ENCODE measurements at regions not wholly inside any gene's neighbourhood (a gene's known extent, or its start where the extent isn't known, plus 50 kb on each side); places are given as distances from the start of the nearest gene placed in this dataset.

- H2AFZ ChIP-seq, result no peak overlapping the region
- H3K9me3 ChIP-seq (ENCODE audit: low read depth), result no peaks in the 10 kb centered on the region
- no peak overlapping the region for H3K4me2 ChIP-seq
- no peak overlapping the region for H3K4me3 ChIP-seq
- H3K36me3 ChIP-seq (replicated peaks; ENCODE audit: insufficient read depth, low read depth), result no peaks in the 10 kb centered on the region
- H4K20me1 ChIP-seq (ENCODE audit: insufficient read depth, poor library complexity, severe bottlenecking), result no peaks in the 10 kb centered on the region
- H3K9me2 ChIP-seq (replicated peaks; ENCODE audit: insufficient read depth), result no peaks in the 10 kb centered on the region
- no peaks in the 10 kb centered on the region for H3K27me3 ChIP-seq
- 76% methylated on average over 5 of the region's 5 CpGs for WGBS (ENCODE audit: low lambda C conversion rate, missing lambda C conversion rate)
- H3K27ac ChIP-seq, result no peak overlapping the region
- no peak for DNase-seq (ENCODE audit: low spot score)
- no peaks in the 10 kb centered on the region for H3K4me1 ChIP-seq (ENCODE audit: insufficient read depth)
- no peaks in the 10 kb centered on the region for H3K79me2 ChIP-seq
- TF ChIP-seq EZH2phosphoT487 (IDR thresholded peaks at IDR 0.05; ENCODE audit: low read depth, severe bottlenecking, unreplicated experiment) (no peak), EZH2 (IDR thresholded peaks at IDR 0.05; ENCODE audit: borderline replicate concordance) (no peak)
- TF ChIP-seq, protein P1, sequence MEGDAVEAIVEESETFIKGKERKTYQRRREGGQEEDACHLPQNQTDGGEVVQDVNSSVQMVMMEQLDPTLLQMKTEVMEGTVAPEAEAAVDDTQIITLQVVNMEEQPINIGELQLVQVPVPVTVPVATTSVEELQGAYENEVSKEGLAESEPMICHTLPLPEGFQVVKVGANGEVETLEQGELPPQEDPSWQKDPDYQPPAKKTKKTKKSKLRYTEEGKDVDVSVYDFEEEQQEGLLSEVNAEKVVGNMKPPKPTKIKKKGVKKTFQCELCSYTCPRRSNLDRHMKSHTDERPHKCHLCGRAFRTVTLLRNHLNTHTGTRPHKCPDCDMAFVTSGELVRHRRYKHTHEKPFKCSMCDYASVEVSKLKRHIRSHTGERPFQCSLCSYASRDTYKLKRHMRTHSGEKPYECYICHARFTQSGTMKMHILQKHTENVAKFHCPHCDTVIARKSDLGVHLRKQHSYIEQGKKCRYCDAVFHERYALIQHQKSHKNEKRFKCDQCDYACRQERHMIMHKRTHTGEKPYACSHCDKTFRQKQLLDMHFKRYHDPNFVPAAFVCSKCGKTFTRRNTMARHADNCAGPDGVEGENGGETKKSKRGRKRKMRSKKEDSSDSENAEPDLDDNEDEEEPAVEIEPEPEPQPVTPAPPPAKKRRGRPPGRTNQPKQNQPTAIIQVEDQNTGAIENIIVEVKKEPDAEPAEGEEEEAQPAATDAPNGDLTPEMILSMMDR (IDR thresholded peaks at IDR 0.05; ENCODE audit: poor library complexity), result no peak
These were observed 82.4 kb upstream of the FAM171A1 start for GRCh38 chr10:15453457-15453856.

DNA sequence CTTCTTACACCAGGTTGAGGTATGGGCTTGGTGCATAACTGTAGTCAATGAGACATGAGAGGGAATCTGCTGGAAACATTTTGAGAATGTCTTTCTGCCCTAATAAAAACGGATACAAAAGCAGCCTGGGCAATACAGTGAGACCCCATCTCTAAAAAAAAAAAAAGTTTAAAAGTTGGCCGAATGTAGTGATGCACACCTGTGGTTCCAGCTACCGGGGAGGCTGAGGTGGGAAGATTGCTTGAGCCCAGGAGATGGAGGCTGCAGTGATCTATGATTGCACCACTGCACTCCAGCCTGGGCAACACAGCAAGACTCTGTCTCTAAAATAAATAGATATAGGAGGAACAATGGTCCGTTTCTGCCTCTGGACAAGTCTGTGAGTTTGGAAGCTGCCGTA is 81.5 kb upstream of the FAM171A1 start:
- Histone ChIP-seq H4K20me1 (ENCODE audit: insufficient read depth, poor library complexity, severe bottlenecking) (no peaks in the 10 kb centered on the region), H2AFZ (no peak overlapping the region), H3K4me1 (ENCODE audit: insufficient read depth) (no peaks in the 10 kb centered on the region), H3K79me2 (no peaks in the 10 kb centered on the region), H3K9me2 (replicated peaks; ENCODE audit: insufficient read depth) (no peaks in the 10 kb centered on the region), H3K9me3 (ENCODE audit: low read depth) (no peaks in the 10 kb centered on the region), H3K4me2 (no peak overlapping the region), H3K36me3 (replicated peaks; ENCODE audit: insufficient read depth, low read depth) (no peaks in the 10 kb centered on the region), H3K27me3 (no peaks in the 10 kb centered on the region), H3K4me3 (no peak overlapping the region), H3K27ac (no peak overlapping the region)
- no peak for DNase-seq (ENCODE audit: low spot score)
- no peak for TF ChIP-seq EZH2phosphoT487 (IDR thresholded peaks at IDR 0.05; ENCODE audit: low read depth, severe bottlenecking, unreplicated experiment)
- no peak for TF ChIP-seq EZH2 (IDR thresholded peaks at IDR 0.05; ENCODE audit: borderline replicate concordance)
- TF ChIP-seq, protein P1 (IDR thresholded peaks at IDR 0.05; ENCODE audit: poor library complexity), result no peak
- WGBS (ENCODE audit: low lambda C conversion rate, missing lambda C conversion rate), result 97% methylated on average over 5 of the region's 5 CpGs

DNA sequence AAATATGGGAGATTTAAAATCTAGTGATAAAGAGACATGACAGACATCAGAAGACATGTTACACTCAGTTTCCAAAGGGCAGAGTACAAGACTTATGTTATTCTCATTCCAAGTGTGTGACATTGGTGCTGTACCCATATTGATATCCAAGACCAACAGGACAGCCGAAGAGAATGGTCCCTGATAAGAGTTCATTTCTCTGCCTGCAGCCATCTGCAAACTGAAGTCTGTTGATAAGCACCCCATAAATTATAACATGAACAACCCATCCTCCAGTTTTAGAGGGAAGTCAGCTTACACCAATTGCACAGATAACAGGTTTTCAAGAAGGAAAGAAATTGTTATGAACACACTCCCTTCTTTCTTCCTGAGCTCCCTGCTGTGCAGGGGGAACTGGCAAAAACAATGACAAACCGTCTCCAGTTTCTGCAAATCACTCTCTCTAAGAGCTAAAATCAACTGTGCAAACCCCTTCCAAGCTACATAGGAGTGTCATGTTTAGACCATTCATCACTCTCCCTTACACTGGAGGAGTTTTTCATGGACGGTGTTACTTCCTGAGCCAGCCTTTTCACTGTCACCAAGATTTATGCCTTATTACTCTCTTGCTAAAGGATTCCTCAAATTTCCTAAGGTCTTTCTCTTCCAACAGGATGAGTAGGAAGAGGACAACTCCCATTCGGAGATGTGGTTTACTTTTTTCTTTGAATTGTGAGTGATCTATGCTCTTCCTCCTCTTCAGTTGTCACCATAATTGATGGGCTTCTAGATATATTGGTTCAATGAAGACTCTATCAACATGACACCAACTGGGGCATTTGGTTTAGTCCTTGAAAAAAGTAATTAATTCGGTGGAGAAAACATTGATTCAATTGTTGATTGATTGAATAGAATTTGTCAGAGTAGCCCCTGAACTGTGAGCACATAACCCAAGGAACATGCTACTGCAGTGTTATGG is 80.3 kb upstream of the FAM171A1 start:
- Histone ChIP-seq H3K36me3 (replicated peaks; ENCODE audit: insufficient read depth, low read depth) (no peaks in the 10 kb centered on the region), H3K27me3 (no peaks in the 10 kb centered on the region), H3K4me3 (no peak overlapping the region), H4K20me1 (ENCODE audit: insufficient read depth, poor library complexity, severe bottlenecking) (no peaks in the 10 kb centered on the region), H3K79me2 (no peaks in the 10 kb centered on the region), H3K27ac (no peak overlapping the region), H3K9me3 (ENCODE audit: low read depth) (no peaks in the 10 kb centered on the region), H3K9me2 (replicated peaks; ENCODE audit: insufficient read depth) (no peaks in the 10 kb centered on the region), H2AFZ (no peak overlapping the region), H3K4me1 (ENCODE audit: insufficient read depth) (no peaks in the 10 kb centered on the region), H3K4me2 (no peak overlapping the region)
- no peak for DNase-seq (ENCODE audit: low spot score)
- TF ChIP-seq EZH2 (IDR thresholded peaks at IDR 0.05; ENCODE audit: borderline replicate concordance) (no peak), EZH2phosphoT487 (IDR thresholded peaks at IDR 0.05; ENCODE audit: low read depth, severe bottlenecking, unreplicated experiment) (no peak)
- TF ChIP-seq, protein P1 (IDR thresholded peaks at IDR 0.05; ENCODE audit: poor library complexity), result no peak
- WGBS (ENCODE audit: low lambda C conversion rate, missing lambda C conversion rate), result 52% methylated on average over 5 of the region's 5 CpGs

Data from hepatocyte (in vitro differentiated cells).